Natural killer cell (primary cell): ENCODE measurements at regions not wholly inside any gene's neighbourhood (a gene's known extent, or its start where the extent isn't known, plus 50 kb on each side); places are given as distances from the start of the nearest gene placed in this dataset.

Source experiments
- ATAC-seq, 3 donors: fragments of 150-1000 bp in 2 of 3; fragments of 200-7000 bp in 1 of 3; cut with Tn5 transposase; 1 replicate in 1 of 3; 2 replicates in 2 of 3; pipeline ENCODE4 v1.10.0; 2021; ENCODE audit warnings: mild to moderate bottlenecking in 2 of 3, moderate library complexity in 2 of 3
- DNase-seq, 2 donors: peaks; one replicate each; pipeline versions ENCODE4 v3.0.0 to v3.0.0-alpha.2; 2013 to 2021; ENCODE audit warnings: mixed read lengths in 1 of 2
- H3K27ac ChIP-seq: one replicate; pipeline ENCODE4 v1.5.1; 2013; ENCODE audit warnings: mild to moderate bottlenecking, low read length
- H3K27me3 ChIP-seq: one replicate; pipeline ENCODE4 v1.6.1; 2013; ENCODE audit warnings: low read length; ENCODE audit not compliant: control insufficient read depth, insufficient read depth
- H3K36me3 ChIP-seq: one replicate; pipeline ENCODE4 v1.6.1; 2013; ENCODE audit warnings: low read length; ENCODE audit not compliant: control insufficient read depth, insufficient read depth
- H3K4me1 ChIP-seq: one replicate; pipeline ENCODE4 v1.6.1; 2013; ENCODE audit warnings: low read length; ENCODE audit not compliant: control insufficient read depth, insufficient read depth
- H3K4me3 ChIP-seq: one replicate; pipeline ENCODE4 v1.5.1; 2013; ENCODE audit warnings: low read length
- H3K9me3 ChIP-seq: one replicate; pipeline ENCODE4 v1.6.1; 2013; ENCODE audit warnings: low read length; ENCODE audit not compliant: control insufficient read depth, insufficient read depth
- H3K27ac Mint-ChIP-seq, 2 donors: one replicate each; pipeline ENCODE4 v1.8.0; 2022; ENCODE audit warnings: mild to moderate bottlenecking in 2 of 2, mixed read lengths in 2 of 2, moderate library complexity in 1 of 2
- H3K27me3 Mint-ChIP-seq, 2 donors: one replicate each; pipeline ENCODE4 v1.8.0; 2022; ENCODE audit warnings: low read depth in 2 of 2, mixed read lengths in 2 of 2
- H3K36me3 Mint-ChIP-seq: one replicate; pipeline ENCODE4 v1.8.0; 2022; ENCODE audit warnings: mixed read lengths
- H3K4me1 Mint-ChIP-seq, 2 donors: one replicate each; pipeline ENCODE4 v1.8.0; 2022; ENCODE audit warnings: mixed read lengths in 2 of 2
- H3K4me3 Mint-ChIP-seq: one replicate; pipeline ENCODE4 v1.8.0; 2022; ENCODE audit warnings: mild to moderate bottlenecking, moderate library complexity, mixed read lengths
- H3K9me3 Mint-ChIP-seq, 2 donors: one replicate each; pipeline ENCODE4 v1.8.0; 2022; ENCODE audit warnings: mixed read lengths in 2 of 2
- CTCF ChIP-seq: fragments of 200-600 bp; IDR thresholded peaks from one replicate; pipeline ENCODE4 v1.8.0; 2022; ENCODE audit warnings: antibody characterized with exemption
- WGBS: methylation state at CpG from one replicate; pipeline ENCODE4 v1.1.7; 2013; ENCODE audit warnings: missing lambda C conversion rate; ENCODE audit not compliant: insufficient coverage; 5-methylcytosine and 5-hydroxymethylcytosine counted together
- intact Hi-C: fragments of 100-400 bp; cut with micrococcal nuclease; formaldehyde crosslinking; loops from one replicate; pipeline ENCODE4 v1.14.2; 2022

- WGBS, result no CpG with 5 or more reads among the region's 2 CpGs
- peaks cover 9% of the 10 kb centered on the region for H3K36me3 Mint-ChIP-seq
- intact Hi-C loops, result no loop called here
- Histone ChIP-seq H3K4me1 (no peaks in the 10 kb centered on the region), H3K27ac (no peak overlapping the region), H3K9me3 (no peaks in the 10 kb centered on the region), H3K36me3 (no peaks in the 10 kb centered on the region), H3K27me3 (no peaks in the 10 kb centered on the region), H3K4me3 (no peak overlapping the region)
- DNase-seq (no peak), ATAC-seq (no peak)
- no peaks in the 10 kb centered on the region for H3K4me1 Mint-ChIP-seq
- no peaks in the 10 kb centered on the region for H3K27me3 Mint-ChIP-seq
- H3K4me3 Mint-ChIP-seq, result no peak overlapping the region
- no peak for TF ChIP-seq CTCF
- H3K9me3 Mint-ChIP-seq, result peaks cover 6 to 11% of the 10 kb centered on the region in 2 donors
- H3K27ac Mint-ChIP-seq, result no peak overlapping the region
Observed at GRCh38 chr21:20334585-20334984, 663.6 kb upstream of the NCAM2 start.

- ATAC-seq (no peak), DNase-seq (no peak)
- WGBS, result 56% methylated on average over 3 of the region's 4 CpGs
- no peak overlapping the region for H3K4me3 ChIP-seq
- intact Hi-C loops, result no loop called here
- Mint-ChIP-seq H3K27me3 (no peaks in the 10 kb centered on the region), H3K4me1 (no peaks in the 10 kb centered on the region), H3K36me3 (peaks cover 5% of the 10 kb centered on the region), H3K9me3 (peaks cover 6 to 11% of the 10 kb centered on the region in 2 donors), H3K27ac (no peak overlapping the region), H3K4me3 (no peak overlapping the region)
- H3K27me3 ChIP-seq, result no peaks in the 10 kb centered on the region
- H3K4me1 ChIP-seq, result no peaks in the 10 kb centered on the region
- no peaks in the 10 kb centered on the region for H3K9me3 ChIP-seq
- no peaks in the 10 kb centered on the region for H3K36me3 ChIP-seq
- no peak for TF ChIP-seq CTCF
- H3K27ac ChIP-seq, result no peak overlapping the region
Observed at GRCh38 chr21:20341431-20341830, 656.8 kb upstream of the NCAM2 start.

GRCh38 chr21:20343186-20343585, 655.0 kb upstream of the NCAM2 start:
- no peaks in the 10 kb centered on the region for H3K36me3 ChIP-seq

More at GRCh38 chr21:20343186-20343585, 655.0 kb upstream of the NCAM2 start:
- H3K36me3 Mint-ChIP-seq, result peaks cover 5% of the 10 kb centered on the region
- H3K27me3 Mint-ChIP-seq, result no peaks in the 10 kb centered on the region
- H3K4me1 Mint-ChIP-seq, result no peaks in the 10 kb centered on the region
- no peak overlapping the region for H3K4me3 ChIP-seq
- H3K27ac Mint-ChIP-seq, result no peak overlapping the region
- H3K4me3 Mint-ChIP-seq, result no peak overlapping the region
- WGBS, result 91% methylated on average over 4 of the region's 5 CpGs
- H3K27me3 ChIP-seq, result no peaks in the 10 kb centered on the region
- no peak for ATAC-seq
- peaks cover 3 to 11% of the 10 kb centered on the region in 2 donors for H3K9me3 Mint-ChIP-seq
- intact Hi-C loops, result no loop called here
- TF ChIP-seq CTCF, result no peak
- H3K4me1 ChIP-seq, result no peaks in the 10 kb centered on the region
- H3K9me3 ChIP-seq, result peaks cover 5% of the 10 kb centered on the region
- no peak overlapping the region for H3K27ac ChIP-seq
- no peak for DNase-seq
